ELR (cell line): ENCODE measurements at regions not wholly inside any gene's neighbourhood (a gene's known extent, or its start where the extent isn't known, plus 50 kb on each side); places are given as distances from the start of the nearest gene placed in this dataset.

Source experiments
- DNase-seq: peaks from one replicate; pipeline ENCODE4 v3.0.0-alpha.2; 2015; ENCODE audit warnings: low read depth

DNA sequence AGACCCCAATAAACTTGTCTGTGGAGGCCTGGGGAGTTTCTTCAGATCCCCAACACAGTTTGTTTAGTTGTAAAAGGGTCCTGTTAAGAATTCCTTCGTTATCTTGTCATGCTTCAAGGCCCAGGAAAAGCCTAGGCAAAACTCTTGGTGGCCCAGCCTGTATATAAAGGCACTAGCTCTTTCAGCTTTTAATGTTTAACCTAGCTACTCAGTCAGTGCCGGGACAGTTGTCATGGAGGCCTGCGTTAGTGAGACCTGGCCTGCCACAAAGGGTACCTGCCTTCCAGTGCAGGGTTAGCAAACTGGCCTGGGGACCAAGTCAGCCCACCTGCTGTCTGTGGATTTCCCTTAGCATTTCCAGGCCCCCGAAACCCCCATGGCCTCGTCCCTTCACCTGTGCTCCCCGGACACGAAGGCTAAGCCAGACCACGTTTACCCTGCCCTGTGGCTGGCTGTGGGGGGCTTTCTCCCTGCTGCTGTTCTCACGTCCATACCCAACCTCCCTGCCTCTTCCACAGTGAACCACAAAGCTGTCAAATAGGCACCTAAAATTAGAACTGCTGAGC, 96.9 kb upstream of the PPP2R2D start:
- DNase-seq: no peak

GRCh38 chr10:131804551-131805295, 96.1 kb upstream of the PPP2R2D start:
- no peak for DNase-seq

DNA sequence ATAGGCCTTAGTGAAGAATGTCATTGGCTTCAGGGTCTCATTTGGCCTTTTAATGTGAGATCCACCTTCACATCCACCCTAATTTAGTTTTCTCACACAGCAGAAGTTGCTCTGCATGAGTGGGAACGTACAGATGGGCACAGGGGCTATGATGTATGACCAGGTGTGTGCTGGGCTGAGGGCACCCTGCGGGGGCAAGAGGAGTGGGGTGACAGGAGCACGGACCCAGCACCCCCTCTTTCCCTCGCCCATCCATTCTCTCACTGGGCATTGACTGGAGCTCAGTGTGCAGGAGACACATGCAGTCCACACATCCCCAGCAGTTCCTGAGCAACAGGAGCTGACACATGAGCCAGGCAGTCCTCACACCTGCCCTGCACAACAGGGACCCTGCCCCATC, 95.1 kb upstream of the PPP2R2D start:
- DNase-seq: no peak

DNA sequence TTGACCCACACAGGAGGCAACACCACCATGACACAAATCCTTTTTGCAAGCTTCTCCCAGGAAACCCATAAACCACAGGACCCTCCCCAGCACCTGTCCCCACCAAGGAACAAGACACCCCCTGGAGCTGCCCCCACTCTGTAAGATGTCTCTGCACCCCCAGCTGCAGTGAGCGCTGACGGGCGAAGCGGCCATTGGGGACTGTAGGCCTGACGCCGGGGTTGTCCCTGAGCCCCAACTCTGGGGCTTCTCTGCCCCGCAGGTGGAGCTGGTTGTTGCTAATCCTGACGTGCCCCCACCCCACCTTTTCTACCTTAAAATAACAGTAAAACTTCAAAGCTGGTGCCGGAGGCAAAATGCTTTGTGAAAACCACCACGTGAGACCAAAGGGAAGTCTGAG, 94.7 kb upstream of the PPP2R2D start:
- DNase-seq: no peak

DNA sequence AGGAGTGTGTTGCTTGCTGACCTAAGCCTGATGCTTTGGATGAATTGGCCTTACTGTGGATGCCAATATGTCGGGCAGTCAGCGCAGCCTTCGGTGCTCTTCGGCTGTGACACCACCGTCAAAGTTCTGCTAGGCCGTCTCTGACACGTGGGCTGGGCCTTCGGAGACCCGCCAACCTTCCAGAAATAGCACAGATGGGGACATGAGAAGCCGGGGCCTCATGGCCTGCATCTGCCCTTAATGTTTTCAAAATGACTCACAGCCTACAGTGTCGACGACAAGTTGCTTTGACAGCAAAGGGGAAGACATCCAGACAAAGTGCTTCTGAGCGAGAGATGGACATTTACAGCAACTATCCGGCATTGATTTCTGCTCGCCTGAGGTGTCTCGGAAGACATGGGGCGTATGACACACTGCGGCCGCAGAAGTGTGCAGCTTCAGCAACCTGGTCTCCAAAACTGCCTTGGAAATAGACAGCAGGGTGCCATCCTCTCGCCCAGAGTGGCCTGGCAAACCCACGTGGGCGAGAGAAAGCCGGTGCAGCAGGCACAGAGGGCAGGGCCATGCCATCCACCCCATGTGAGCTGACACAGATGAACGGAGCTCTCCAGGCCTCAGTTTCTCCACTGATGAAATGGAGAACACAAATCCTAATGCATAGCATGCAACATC, 94.0 kb upstream of the PPP2R2D start:
- DNase-seq: no peak

DNA sequence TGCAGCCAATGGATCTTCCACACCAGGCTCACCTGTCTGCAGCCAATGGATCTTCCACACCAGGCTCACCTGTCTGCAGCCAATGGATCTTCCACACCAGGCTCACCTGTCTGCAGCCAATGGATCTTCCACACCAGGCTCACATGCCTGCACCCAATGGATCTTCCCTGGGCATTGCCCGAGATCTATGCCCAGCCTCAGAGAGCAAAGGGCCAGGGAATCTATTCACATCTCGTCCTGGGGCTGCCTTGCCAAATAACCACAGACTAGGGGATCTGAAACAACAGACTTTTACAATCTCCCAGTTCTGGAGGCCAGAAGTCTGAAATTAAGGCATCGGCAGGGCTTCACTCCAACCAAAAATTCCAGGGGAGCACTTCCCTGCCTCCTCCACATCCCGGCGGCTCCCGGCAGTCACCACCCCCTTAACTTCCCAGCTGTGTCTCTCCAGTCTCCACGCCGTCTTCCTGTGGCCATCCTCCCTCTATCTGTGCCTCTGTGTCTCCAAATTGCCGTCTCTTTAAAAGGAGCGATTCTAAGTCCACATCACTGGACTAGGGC, 92.4 kb upstream of the PPP2R2D start:
- DNase-seq: no peak

GRCh38 chr10:131810036-131810804, 90.6 kb upstream of the PPP2R2D start:
- no peak for DNase-seq

DNA sequence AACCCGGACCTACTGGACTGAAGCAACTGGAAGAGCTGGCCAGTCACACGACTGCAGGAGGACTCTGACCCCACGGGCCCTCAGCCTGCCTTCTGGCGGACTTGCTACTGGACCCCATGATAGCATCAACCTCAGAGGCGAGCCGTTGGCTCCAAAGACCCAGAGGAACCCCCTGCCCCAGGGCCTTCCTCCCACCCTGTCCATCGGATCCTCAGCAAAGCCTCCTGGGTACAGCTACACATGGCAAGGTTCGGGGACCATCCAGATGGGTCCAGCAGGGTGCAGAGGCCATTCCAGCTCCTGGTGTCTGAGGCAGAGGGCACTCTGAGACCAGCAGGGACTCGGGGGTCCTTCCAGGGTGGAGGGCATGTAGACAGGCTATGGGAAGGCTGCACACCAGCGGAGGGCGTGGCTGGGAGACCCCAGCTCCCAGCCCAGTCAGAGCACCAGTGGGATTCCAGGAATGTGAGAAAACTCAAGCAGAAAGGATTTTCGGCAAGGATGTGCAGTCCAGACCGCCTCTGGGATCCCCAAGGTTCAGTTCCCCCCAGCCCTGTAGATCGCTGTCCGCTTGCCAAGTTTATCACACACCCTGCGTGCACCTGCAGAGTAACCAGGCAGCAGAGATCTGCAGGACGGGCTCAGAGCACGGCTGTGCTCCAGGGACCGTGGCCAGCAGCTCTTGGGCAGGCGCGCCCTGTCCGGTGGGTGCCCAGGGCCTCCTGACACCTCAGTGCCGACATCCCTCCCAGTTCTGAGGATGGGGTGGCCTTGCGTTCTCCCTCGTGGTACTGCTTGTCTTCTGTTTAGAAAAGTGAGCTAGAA, 89.8 kb upstream of the PPP2R2D start:
- DNase-seq: no peak

DNA sequence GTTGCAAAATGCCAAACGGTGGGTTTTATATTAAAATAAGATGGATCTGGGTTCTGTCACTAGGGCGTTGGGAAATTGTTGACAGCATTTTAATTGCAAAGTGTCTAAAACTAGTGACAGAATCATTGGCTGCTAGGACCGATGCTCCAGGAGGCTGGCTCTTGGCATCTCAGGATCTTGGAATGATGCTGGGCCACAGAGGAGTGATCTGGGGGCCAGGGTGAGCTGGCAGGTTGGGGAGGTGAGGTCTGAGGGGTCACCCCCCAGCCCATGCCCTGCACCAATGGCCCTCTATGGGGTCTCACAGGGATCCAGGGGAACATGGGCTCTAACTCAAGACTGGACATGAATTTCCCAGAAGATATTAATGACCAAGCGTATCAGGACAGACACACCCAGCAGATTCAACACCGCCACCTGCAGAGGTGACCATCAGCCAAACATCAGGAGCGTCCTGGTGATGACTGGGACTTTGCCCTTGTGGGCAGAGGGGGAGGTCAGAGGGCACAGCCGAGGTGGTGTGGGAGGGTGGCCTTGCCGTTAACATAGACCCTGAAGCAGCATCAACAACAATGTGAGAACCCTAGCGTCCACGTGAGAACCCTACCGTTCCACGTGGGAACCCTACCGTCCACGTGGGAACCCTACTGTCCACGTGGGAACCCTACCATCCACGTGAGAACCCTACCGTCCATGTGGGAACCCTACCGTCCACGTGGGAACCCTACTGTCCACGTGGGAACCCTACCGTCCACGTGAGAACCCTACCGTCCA, 89.0 kb upstream of the PPP2R2D start:
- DNase-seq: no peak

GRCh38 chr10:131812736-131813604, 87.8 kb upstream of the PPP2R2D start:
- DNase-seq: no peak

DNA sequence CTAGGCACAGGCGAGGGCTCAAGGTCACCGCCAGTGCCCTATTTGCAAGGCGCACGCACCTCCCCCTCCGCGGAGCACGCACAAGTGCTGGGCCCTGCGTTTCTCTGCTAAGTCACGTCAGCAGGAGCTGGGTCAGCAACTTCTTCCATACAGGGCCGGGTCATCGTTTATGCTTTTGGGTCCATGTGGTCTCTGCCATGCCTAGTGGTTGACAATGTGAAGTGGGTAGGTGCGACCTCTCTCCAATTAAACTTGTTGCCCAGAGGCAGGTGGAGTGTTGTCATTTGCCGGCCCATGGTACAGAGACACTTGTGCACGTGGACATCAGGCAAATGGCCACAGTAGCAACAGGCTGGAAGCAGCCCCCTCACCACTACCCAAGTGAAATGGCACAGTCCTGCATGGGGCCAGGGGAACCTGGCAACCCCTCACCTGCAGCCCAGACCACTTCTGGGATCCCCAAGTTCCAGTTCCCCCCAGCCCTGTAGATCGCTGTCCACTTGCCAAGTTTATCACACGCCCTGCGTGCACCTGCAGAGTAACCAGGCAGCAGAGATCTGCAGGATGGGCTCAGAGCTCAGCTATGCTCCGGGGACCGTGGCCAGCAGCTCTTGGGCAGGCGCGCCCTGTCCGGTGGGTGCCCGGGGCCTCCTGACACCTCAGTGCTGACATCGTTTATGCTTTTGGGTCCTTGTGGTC, 86.1 kb upstream of the PPP2R2D start:
- no peak for DNase-seq

- no peak for DNase-seq
These were observed 85.3 kb upstream of the PPP2R2D start for GRCh38 chr10:131815266-131816156.

GRCh38 chr10:131816157-131816775, 84.5 kb upstream of the PPP2R2D start:
- no peak for DNase-seq

- DNase-seq: no peak
These were observed 83.7 kb upstream of the PPP2R2D start for GRCh38 chr10:131816941-131817700.

DNA sequence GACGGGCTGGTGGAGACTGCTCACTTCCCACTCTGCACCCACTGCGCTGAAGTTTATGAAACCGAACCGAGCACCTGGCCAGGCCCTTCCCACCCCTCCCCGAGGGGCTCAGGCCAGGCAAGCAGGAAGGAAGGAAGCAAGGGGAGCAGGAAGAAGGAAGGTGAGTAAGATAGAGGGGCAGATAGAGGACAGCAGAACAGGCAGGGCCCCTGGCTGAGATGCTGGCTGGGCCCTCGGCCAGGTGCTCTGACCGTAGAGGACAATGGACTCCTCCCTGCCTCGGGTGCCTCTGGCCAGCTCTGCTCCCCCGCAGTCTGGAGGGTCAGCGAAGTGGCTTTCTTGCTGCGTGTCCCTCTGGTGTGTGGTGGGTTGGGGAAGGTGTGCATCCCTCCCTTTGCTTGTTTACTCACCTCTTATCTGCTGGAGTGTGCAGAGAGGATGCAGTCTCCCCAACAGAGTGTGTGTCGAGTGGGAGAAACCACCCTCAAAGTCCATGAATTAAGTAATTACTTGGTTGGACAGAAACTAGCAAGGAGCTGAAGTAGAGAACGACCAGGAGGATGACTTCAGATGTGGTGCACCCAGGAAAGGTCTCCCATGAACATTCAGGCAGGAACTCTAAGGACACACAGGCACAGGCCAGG, 82.8 kb upstream of the PPP2R2D start:
- no peak for DNase-seq

DNA sequence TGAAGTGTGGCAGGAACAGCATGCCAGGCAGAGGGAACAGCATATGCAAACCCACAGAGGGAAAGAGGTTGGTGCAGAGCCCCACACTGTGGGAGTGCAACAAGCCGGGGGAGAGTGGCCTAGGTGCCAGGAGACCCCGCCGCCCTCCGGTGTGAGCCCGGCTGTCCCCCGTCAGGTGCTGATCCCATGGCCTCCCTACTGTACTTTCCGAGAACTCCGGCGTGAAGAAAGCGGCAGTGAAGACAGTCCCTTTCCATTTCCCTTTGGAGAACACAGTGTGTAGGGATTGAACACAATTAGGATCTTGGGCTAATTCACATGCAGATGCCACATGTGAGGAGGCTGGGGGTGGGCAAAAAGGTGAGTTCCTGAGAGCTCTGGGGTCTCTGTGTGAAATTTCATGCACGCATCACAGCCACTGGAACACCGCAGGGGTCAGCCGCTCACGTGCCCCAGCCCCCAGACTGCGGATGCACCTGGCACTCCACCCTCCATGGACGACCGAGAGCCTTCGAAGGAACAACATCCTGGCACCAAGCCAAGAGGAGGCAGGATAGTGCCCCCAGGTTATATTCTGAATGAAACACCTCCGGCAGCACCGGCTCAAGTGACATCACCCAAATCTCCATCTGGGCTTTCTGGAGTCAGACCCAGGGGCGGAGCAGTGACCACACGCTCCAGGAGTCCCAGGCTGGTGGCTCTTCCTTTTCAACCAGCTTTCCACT, 82.1 kb upstream of the PPP2R2D start:
- DNase-seq: no peak
